Left lung (tissue), 4 donors: ENCODE measurements at regions not wholly inside any gene's neighbourhood (a gene's known extent, or its start where the extent isn't known, plus 50 kb on each side); places are given as distances from the start of the nearest gene placed in this dataset.
"Not testable (repeated sequence)": the region's sequence is repeated elsewhere in the genome, so short reads cannot be mapped to it uniquely, and the experiment has no call there.

ENCODE experiments used
- ATAC-seq: fragments of 200-7000 bp; cut with Tn5 transposase; one replicate; pipeline ENCODE4 v1.9.1; 2020; ENCODE audit warnings: moderate library complexity
- DNase-seq, 4 donors: peaks; one replicate each; pipeline ENCODE4 v3.0.0-alpha.2; 2013 to 2020
- H3K27ac ChIP-seq, 2 donors: fragments of 200-600 bp; sonication (generic) in 1 of 2; one replicate each; pipeline versions ENCODE4 v1.5.0 to v1.8.0; 2020 to 2021
- H3K27me3 ChIP-seq, 2 donors: fragments of 200-600 bp; sonication (generic) in 1 of 2; one replicate each; pipeline versions ENCODE4 v1.5.0 to v1.8.0; 2020 to 2021
- H3K36me3 ChIP-seq, 2 donors: fragments of 200-600 bp; sonication (generic) in 1 of 2; one replicate each; pipeline versions ENCODE4 v1.5.0 to v1.8.0; 2020 to 2021
- H3K4me1 ChIP-seq, 2 donors: fragments of 200-600 bp; one replicate each; pipeline ENCODE4 v1.8.0; 2021
- H3K4me3 ChIP-seq, 2 donors: fragments of 200-600 bp; sonication (generic) in 1 of 2; one replicate each; pipeline versions ENCODE4 v1.5.0 to v1.8.0; 2020 to 2021; ENCODE audit warnings: mild to moderate bottlenecking in 1 of 2
- H3K9me3 ChIP-seq, 2 donors: fragments of 200-600 bp; sonication (generic) in 1 of 2; one replicate each; pipeline versions ENCODE4 v1.5.0 to v1.8.0; 2020 to 2021
- CTCF ChIP-seq, 2 donors: fragments of 200-600 bp; sonication (generic) in 1 of 2; IDR thresholded peaks; one replicate each; pipeline versions ENCODE4 v1.5.0 to v1.8.0; 2021; ENCODE audit warnings: antibody characterized with exemption in 2 of 2
- intact Hi-C, 2 donors: fragments of 100-400 bp; cut with DNase I; formaldehyde crosslinking; loops; one replicate each; pipeline versions ENCODE4 v1.11.2 to v1.14.2; 2022
- donor health status: DM: no; HTN: yes; CAD: no.
- donor health status: DM: no; HTN: no; CAD: no.

- no peak overlapping the region for H3K4me3 ChIP-seq
- H3K27me3 ChIP-seq: no peaks in the 10 kb centered on the region
- DNase-seq (no peak), ATAC-seq (no peak)
- no peak for TF ChIP-seq CTCF (IDR thresholded peaks at IDR 0.05)
- intact Hi-C loops: no loop called here
- no peak overlapping the region for H3K27ac ChIP-seq
- no peaks in the 10 kb centered on the region for H3K4me1 ChIP-seq
- H3K36me3 ChIP-seq: no peaks in the 10 kb centered on the region
- peaks cover 0 to 3% of the 10 kb centered on the region in 2 donors for H3K9me3 ChIP-seq
These were observed 79.6 kb upstream of the CARMIL1 start for GRCh38 chr6:25199544-25199943.

- Histone ChIP-seq H3K9me3 (peaks cover 0 to 16% of the 10 kb centered on the region in 2 donors), H3K4me1 (no peaks in the 10 kb centered on the region), H3K27me3 (no peaks in the 10 kb centered on the region), H3K27ac (no peak overlapping the region), H3K4me3 (no peak overlapping the region), H3K36me3 (no peaks in the 10 kb centered on the region)
- intact Hi-C loops: no loop called here
- DNase-seq (no peak), ATAC-seq (no peak)
- no peak for TF ChIP-seq CTCF (IDR thresholded peaks at IDR 0.05)
These were observed 76.7 kb upstream of the CARMIL1 start for GRCh38 chr6:25202504-25202903.

GRCh38 chr6:25205629-25206028 lies 73.5 kb upstream of the CARMIL1 start:
- intact Hi-C loops: no loop called here
- no peak overlapping the region for H3K4me3 ChIP-seq
- TF ChIP-seq CTCF (IDR thresholded peaks at IDR 0.05): no peak
- no peaks in the 10 kb centered on the region for H3K36me3 ChIP-seq
- H3K9me3 ChIP-seq: peaks cover 0 to 16% of the 10 kb centered on the region in 2 donors
- H3K4me1 ChIP-seq: no peaks in the 10 kb centered on the region
- H3K27ac ChIP-seq: no peak overlapping the region
- no peak for ATAC-seq
- H3K27me3 ChIP-seq: no peaks in the 10 kb centered on the region
- DNase-seq: no peak

- H3K4me3 ChIP-seq, H3K27me3 ChIP-seq, H3K36me3 ChIP-seq, H3K4me1 ChIP-seq, intact Hi-C loops, H3K27ac ChIP-seq, ATAC-seq: not testable (repeated sequence)
- DNase-seq: peak in 1 of 4 donors; percentile 62
- peaks cover 0 to 16% of the 10 kb centered on the region in 2 donors for H3K9me3 ChIP-seq
These were observed 71.6 kb upstream of the CARMIL1 start for GRCh38 chr6:25207453-25208155.

- no peak for TF ChIP-seq CTCF (IDR thresholded peaks at IDR 0.05)
- H3K4me3 ChIP-seq: no peak overlapping the region
- H3K36me3 ChIP-seq: no peaks in the 10 kb centered on the region
- intact Hi-C loops: no loop called here
- no peaks in the 10 kb centered on the region for H3K9me3 ChIP-seq
- no peak overlapping the region for H3K27ac ChIP-seq
- no peaks in the 10 kb centered on the region for H3K27me3 ChIP-seq
- H3K4me1 ChIP-seq: no peaks in the 10 kb centered on the region
- ATAC-seq (no peak), DNase-seq (no peak)
These were observed 63.3 kb upstream of the CARMIL1 start for GRCh38 chr6:25215881-25216280.

GRCh38 chr6:25217302-25217701 lies 61.9 kb upstream of the CARMIL1 start:
- DNase-seq (no peak), ATAC-seq (no peak)
- intact Hi-C loops: no loop called here
- TF ChIP-seq CTCF (IDR thresholded peaks at IDR 0.05): no peak
- Histone ChIP-seq H3K36me3 (no peaks in the 10 kb centered on the region), H3K4me1 (no peaks in the 10 kb centered on the region), H3K27ac (no peak overlapping the region), H3K4me3 (no peak overlapping the region), H3K9me3 (no peaks in the 10 kb centered on the region), H3K27me3 (no peaks in the 10 kb centered on the region)
